IPS-18a (cell line): ENCODE measurements at regions not wholly inside any gene's neighbourhood (a gene's known extent, or its start where the extent isn't known, plus 50 kb on each side); places are given as distances from the start of the nearest gene placed in this dataset.

Source experiments
- H3K27ac ChIP-seq: one replicate; pipeline ENCODE4 v1.5.1; 2013; ENCODE audit warnings: low read length
- H3K27me3 ChIP-seq: one replicate; pipeline ENCODE4 v1.6.1; 2013; ENCODE audit warnings: mild to moderate bottlenecking, low read length; ENCODE audit not compliant: control insufficient read depth, insufficient read depth
- H3K36me3 ChIP-seq: one replicate; pipeline ENCODE4 v1.6.1; 2013; ENCODE audit warnings: low read depth, low read length; ENCODE audit not compliant: control insufficient read depth
- H3K4me1 ChIP-seq: one replicate; pipeline ENCODE4 v1.6.1; 2013; ENCODE audit warnings: low read depth, low read length; ENCODE audit not compliant: control insufficient read depth
- H3K4me3 ChIP-seq: one replicate; pipeline ENCODE4 v1.5.1; 2013; ENCODE audit warnings: low read length
- H3K9ac ChIP-seq: one replicate; pipeline ENCODE4 v1.6.1; 2013; ENCODE audit warnings: mild to moderate bottlenecking, low read length, moderate library complexity
- H3K9me3 ChIP-seq: one replicate; pipeline ENCODE4 v1.6.1; 2013; ENCODE audit warnings: low read depth, low read length; ENCODE audit not compliant: control insufficient read depth

GRCh38 chrX:13254076-13254785 lies 65.6 kb downstream of the ATXN3L start:
- H3K27ac ChIP-seq: no peak overlapping the region
- H3K4me3 ChIP-seq: no peak overlapping the region
- H3K9ac ChIP-seq: no peak overlapping the region
- no peaks in the 10 kb centered on the region for H3K27me3 ChIP-seq
- H3K9me3 ChIP-seq: no peaks in the 10 kb centered on the region
- H3K4me1 ChIP-seq: no peaks in the 10 kb centered on the region
- H3K36me3 ChIP-seq: no peaks in the 10 kb centered on the region

- Histone ChIP-seq H3K4me3 (no peak overlapping the region), H3K9me3 (no peaks in the 10 kb centered on the region), H3K27ac (no peak overlapping the region), H3K9ac (no peak overlapping the region), H3K27me3 (no peaks in the 10 kb centered on the region), H3K36me3 (no peaks in the 10 kb centered on the region), H3K4me1 (no peaks in the 10 kb centered on the region)
These were observed 66.6 kb downstream of the ATXN3L start for GRCh38 chrX:13253223-13253622.

- Histone ChIP-seq H3K36me3 (no peaks in the 10 kb centered on the region), H3K9ac (no peak overlapping the region), H3K4me1 (no peaks in the 10 kb centered on the region), H3K27me3 (no peaks in the 10 kb centered on the region), H3K9me3 (no peaks in the 10 kb centered on the region), H3K4me3 (no peak overlapping the region), H3K27ac (no peak overlapping the region)
These were observed 67.1 kb downstream of the ATXN3L start for GRCh38 chrX:13252726-13253125.

- Histone ChIP-seq H3K27me3 (no peaks in the 10 kb centered on the region), H3K4me3 (no peak overlapping the region), H3K4me1 (no peaks in the 10 kb centered on the region), H3K27ac (no peak overlapping the region), H3K9ac (no peak overlapping the region), H3K9me3 (no peaks in the 10 kb centered on the region), H3K36me3 (no peaks in the 10 kb centered on the region)
These were observed 68.8 kb downstream of the ATXN3L start for GRCh38 chrX:13250826-13251580.

- Histone ChIP-seq H3K36me3 (no peaks in the 10 kb centered on the region), H3K9me3 (no peaks in the 10 kb centered on the region), H3K4me1 (no peaks in the 10 kb centered on the region), H3K27me3 (no peaks in the 10 kb centered on the region), H3K4me3 (no peak overlapping the region), H3K9ac (no peak overlapping the region), H3K27ac (no peak overlapping the region)
These were observed 70.9 kb downstream of the ATXN3L start for GRCh38 chrX:13248867-13249486.

GRCh38 chrX:13239272-13239671 lies 80.6 kb downstream of the ATXN3L start:
- peaks cover 4% of the 10 kb centered on the region for H3K4me1 ChIP-seq
- no peaks in the 10 kb centered on the region for H3K36me3 ChIP-seq
- no peak overlapping the region for H3K4me3 ChIP-seq
- no peak overlapping the region for H3K27ac ChIP-seq
- H3K9me3 ChIP-seq: no peaks in the 10 kb centered on the region
- no peaks in the 10 kb centered on the region for H3K27me3 ChIP-seq
- H3K9ac ChIP-seq: no peak overlapping the region

- H3K9ac ChIP-seq: no peak overlapping the region
- no peaks in the 10 kb centered on the region for H3K9me3 ChIP-seq
- no peaks in the 10 kb centered on the region for H3K36me3 ChIP-seq
- no peaks in the 10 kb centered on the region for H3K4me1 ChIP-seq
- no peaks in the 10 kb centered on the region for H3K27me3 ChIP-seq
- no peak overlapping the region for H3K4me3 ChIP-seq
- no peak overlapping the region for H3K27ac ChIP-seq
These were observed 83.9 kb downstream of the ATXN3L start for GRCh38 chrX:13235930-13236329.

- Histone ChIP-seq H3K27me3 (no peaks in the 10 kb centered on the region), H3K9ac (no peak overlapping the region), H3K9me3 (no peaks in the 10 kb centered on the region), H3K27ac (no peak overlapping the region), H3K4me1 (no peaks in the 10 kb centered on the region), H3K4me3 (no peak overlapping the region), H3K36me3 (no peaks in the 10 kb centered on the region)
These were observed 87.4 kb downstream of the ATXN3L start for GRCh38 chrX:13232484-13232883.

GRCh38 chrX:13226214-13226613 lies 93.6 kb downstream of the ATXN3L start:
- no peaks in the 10 kb centered on the region for H3K36me3 ChIP-seq
- no peak overlapping the region for H3K9ac ChIP-seq
- no peak overlapping the region for H3K4me3 ChIP-seq
- H3K4me1 ChIP-seq: peaks cover 13% of the 10 kb centered on the region
- no peaks in the 10 kb centered on the region for H3K27me3 ChIP-seq
- no peaks in the 10 kb centered on the region for H3K9me3 ChIP-seq
- H3K27ac ChIP-seq: no peak overlapping the region

GRCh38 chrX:13223868-13224567 lies 95.8 kb downstream of the ATXN3L start:
- Histone ChIP-seq H3K9me3 (no peaks in the 10 kb centered on the region), H3K27ac (no peak overlapping the region), H3K4me1 (peaks cover 30% of the 10 kb centered on the region), H3K27me3 (no peaks in the 10 kb centered on the region), H3K9ac (no peak overlapping the region), H3K4me3 (no peak overlapping the region), H3K36me3 (no peaks in the 10 kb centered on the region)

- H3K36me3 ChIP-seq: no peaks in the 10 kb centered on the region
- no peaks in the 10 kb centered on the region for H3K9me3 ChIP-seq
- H3K9ac ChIP-seq: no peak overlapping the region
- no peak overlapping the region for H3K27ac ChIP-seq
- H3K4me3 ChIP-seq: no peak overlapping the region
- H3K4me1 ChIP-seq: peaks cover 33% of the 10 kb centered on the region
- H3K27me3 ChIP-seq: no peaks in the 10 kb centered on the region
These were observed 98.9 kb downstream of the ATXN3L start for GRCh38 chrX:13220916-13221315.
